Retina (tissue), 1 donor: ENCODE measurements at regions not wholly inside any gene's neighbourhood (a gene's known extent, or its start where the extent isn't known, plus 50 kb on each side); places are given as distances from the start of the nearest gene placed in this dataset.

Experiments used
- DNase-seq: peaks from one replicate; pipeline ENCODE4 v3.0.0-alpha.2; 2016

- no peak for DNase-seq
These were observed 56.5 kb upstream of the RAI14 start for GRCh38 chr5:34599471-34600117.

GRCh38 chr5:34600118-34600493 lies 56.0 kb upstream of the RAI14 start:
- DNase-seq, result no peak

- no peak for DNase-seq
These were observed 52.8 kb upstream of the RAI14 start for GRCh38 chr5:34603378-34603777.

GRCh38 chr5:34604119-34604675 lies 51.9 kb upstream of the RAI14 start:
- no peak for DNase-seq

GRCh38 chr5:34606101-34606500 lies 50.0 kb upstream of the RAI14 start:
- DNase-seq, result no peak
